ENCODE measurements at regions not wholly inside any gene's neighbourhood (a gene's known extent, or its start where the extent isn't known, plus 50 kb on each side); places are given as distances from the start of the nearest gene placed in this dataset.

DNA sequence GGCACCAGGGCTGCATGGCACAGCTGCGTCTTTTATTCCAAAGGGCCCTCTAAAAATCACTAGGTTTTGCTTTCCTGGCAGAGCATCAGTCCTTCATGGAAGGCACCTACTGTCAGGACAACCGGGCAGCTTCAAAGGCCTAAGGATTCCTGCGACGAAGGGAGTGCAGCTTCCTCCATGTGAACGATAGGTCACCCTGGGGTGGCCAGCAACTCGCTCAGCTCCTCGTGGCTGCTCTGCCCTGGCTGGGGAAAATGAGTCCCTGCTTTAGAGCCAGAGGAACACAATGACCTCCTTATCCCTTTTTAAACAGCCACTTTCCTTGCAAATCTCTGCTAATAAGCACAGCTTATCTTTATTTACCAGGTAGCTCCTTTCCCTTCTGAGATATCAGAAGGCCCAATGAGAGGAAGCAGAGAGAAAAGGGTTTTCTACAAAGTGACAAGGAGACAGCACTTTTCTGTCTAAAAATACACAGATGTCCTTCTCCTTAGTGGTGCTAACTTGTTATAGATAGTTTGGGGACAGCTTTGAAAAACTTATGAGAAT lies 71.6 kb upstream of the SMYD2 start:
- no peak for DNase-seq

DNA sequence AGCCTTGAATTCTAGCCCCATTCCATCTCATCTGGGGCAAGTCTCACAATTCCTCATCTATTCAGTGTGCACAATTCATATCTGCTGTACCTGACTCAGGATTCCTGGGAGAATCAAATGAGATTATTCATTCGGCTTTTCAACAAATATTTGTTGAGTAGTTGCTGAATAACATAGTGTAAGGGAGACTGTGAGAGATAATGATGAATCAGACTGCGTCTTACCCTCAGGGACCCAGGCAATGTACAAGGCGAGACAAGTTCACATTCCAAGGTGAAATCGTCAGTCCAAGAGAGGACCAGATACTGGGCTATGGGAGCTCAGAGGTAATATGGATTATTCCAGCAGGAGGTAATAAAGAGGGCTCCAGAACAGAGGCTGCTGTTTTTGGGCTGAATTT lies 67.8 kb upstream of the SMYD2 start:
- no peak for DNase-seq

DNA sequence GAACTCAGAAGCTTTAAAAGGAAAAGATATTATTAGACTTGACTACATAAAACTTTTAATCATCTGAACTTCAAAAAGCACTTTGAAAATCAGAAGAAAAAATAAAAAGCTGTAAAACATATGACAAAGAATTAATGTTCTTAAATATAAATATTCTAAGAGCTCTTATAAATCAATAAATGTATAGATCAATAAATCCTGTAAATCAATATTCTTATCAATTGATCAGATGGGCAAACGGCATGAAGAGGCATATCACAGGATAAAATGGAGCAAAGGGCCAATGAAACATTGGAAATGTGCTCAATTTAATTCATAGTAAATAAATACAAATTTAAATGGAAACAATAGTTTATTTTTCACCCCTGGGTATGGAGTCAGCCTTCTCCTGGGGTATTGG lies 66.1 kb upstream of the SMYD2 start:
- DNase-seq = no peak

DNA sequence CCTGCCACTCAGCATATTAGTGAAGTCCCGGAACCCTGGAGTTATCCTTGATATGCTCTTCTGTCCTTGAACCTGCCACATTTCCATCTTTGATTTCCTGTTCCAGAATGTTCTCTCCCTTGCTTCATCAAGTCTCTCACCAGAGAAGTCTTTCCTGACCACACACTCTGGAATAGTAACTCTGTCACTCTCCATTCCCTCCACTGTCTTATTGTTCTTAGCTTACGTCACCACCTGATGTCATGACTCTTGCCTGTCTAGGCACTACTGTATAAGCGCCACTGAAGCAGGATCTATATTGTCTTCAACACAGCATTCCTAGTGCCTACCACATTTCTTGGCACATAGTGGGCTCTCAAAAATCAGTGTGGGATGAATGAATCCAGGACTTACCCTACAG lies 65.4 kb upstream of the SMYD2 start:
- no peak for DNase-seq

DNA sequence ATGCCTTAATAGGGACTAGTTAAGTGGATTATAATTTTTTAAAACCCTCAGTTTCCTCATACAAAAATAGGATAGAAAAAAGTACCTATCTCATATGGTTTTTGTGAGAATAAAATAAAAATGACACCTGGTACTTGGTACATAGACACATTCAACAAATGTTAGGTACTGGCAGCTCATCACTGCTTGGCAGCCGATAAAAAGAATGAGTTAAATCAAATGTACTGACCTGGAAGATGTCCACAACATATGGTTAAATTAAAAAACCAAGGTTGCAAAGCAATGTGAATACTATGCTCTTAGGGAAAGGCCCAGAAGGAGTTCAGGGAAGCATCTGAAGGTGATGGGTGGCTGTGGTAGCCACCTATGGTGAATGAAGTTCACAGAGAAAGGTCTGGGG lies 64.9 kb upstream of the SMYD2 start:
- DNase-seq = no peak

DNA sequence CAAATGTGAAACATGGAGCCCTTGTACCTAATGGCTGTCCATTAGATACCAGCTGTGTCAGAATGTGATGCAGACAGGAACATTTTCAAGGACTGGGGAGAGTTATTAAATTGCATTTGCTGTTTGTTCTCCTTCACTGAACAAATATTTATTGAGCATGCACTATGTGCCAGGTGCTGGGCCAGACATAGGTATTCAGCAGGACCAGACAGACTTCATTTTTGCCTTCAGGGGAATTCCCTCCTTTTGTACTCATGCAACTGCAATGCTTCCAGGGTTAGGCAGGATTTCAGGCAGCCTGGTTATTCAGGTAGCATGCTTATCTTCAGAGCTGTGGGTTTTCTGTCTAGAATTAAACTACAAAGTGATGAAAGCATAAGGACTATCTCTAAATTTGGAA lies 64.2 kb upstream of the SMYD2 start:
- peak; percentile 95 for DNase-seq

DNA sequence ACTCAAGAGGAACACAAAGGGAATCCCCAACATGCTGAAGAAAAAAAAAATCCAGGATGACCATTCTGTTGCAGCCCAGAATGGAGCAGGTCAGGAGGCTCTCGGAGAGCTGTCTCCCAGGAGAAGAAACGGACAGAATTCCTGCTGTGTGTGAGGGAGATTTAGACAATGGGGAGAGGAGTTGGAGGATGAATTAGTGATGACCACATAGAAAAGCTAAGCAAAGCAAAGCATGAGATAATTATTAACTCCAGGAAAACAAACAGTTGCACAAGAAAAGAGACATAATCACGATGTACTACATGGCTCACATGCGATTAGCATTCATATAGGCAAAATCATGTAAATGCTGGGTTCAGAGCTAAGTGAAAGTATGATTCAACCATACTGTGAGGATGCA lies 61.1 kb upstream of the SMYD2 start:
- no peak for DNase-seq

DNA sequence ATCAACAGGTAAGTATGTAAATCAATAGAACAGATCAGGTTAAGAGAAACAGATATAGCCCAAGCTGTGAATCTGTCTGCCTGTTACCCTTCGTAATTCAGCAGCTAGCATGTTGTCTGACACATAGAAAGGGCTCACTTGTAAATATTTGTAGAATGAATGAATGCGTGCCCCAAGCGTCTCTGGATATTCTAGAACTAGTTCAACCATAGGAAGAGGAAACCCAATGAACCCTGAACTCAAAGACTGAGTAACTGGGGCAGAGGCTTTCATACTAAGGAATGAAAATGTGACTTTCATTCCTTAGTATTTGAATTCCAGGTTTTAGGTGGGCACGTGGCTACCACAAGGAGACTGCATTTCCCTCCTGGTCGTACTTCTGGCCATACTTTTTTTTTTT lies 60.1 kb upstream of the SMYD2 start:
- DNase-seq = no peak

DNA sequence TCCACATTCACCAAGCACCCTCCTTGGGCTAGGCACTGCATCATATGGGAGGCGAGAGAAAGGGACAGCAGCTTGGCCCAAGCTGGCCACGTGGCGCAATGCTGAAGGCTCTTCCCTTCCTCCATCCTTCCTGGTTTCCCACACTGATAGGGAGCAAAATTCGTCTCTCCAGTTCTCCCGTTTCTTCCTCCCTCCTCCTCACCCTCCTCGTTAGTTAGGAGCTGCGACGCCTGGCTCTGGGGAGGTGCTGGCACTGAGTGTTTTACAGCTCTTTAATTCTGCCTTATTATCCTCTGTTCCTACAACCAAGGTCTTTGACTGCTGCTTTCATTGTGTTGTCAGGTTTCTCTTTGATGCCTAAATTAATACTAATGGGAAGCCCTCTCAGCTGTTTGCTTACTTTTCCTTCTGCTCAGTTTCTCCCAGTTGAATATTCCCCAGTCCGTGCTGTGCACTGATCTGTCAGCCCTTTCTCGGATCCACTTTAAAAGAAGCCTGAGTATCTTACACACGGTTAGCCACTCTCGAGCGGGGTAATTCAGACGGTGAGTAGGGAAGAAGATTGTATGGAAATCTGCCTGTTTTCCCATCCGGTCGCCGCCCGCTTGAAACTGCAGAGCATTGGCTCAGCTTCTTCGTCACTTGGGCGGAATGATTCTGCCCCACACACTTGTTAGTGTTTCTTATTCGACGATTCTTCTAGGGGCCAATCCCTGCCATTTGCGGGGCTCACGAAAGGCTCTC lies 56.2 kb upstream of the SMYD2 start:
- no peak for DNase-seq

DNA sequence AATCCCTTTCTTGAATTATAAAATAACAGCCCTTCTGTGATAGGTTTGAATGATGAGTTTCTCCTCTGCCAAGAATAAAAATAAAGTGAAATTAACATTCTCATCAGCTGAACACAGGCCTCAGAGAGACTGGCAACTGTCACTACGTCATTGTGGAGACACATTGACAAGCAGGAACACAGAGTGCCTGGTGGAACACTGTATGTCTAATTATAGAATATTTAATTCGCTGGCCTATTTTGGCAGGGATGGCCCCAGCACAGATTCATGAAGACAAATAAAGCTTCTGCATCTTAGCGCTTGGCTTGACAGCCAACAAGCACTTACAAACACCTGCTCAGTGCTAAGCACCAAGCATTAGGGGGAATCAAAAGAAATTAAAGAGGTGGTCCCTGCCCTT lies 52.0 kb upstream of the SMYD2 start:
- DNase-seq = peak; percentile 69

DNA sequence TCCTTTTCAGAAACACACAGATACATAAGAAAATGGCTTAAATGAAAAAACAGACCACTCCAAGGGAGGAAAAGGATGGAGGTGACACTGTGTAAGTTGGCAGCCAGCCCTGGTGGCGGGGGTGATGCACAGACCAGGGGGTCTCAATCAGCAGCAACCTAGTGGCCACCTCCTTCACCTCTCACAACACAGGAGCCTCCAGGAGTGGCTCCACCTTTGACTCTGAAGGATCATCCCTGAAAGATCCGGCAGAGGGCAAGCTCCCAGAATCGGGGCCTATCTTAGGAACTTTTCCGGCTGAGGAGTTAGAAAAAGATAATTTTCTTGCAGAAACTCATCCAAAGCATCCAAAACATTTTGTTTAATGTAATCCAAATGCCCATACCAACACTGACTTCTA lies 51.2 kb upstream of the SMYD2 start:
- no peak for DNase-seq
